Transverse colon (tissue), 3 donors: ENCODE measurements at regions not wholly inside any gene's neighbourhood (a gene's known extent, or its start where the extent isn't known, plus 50 kb on each side); places are given as distances from the start of the nearest gene placed in this dataset.

Source experiments
- CTCF ChIP-seq, 5 experiments: fragments of 200-600 bp in 3 of 5; fragments of 450-650 bp in 2 of 5; sonication (generic) in 3 of 5; IDR thresholded peaks; 1 replicate in 2 of 5; 2 replicates in 3 of 5; pipeline ENCODE4 v1.5.1; 2016 to 2017; ENCODE audit warnings: antibody characterized with exemption in 5 of 5, inconsistent platforms in 3 of 5, mild to moderate bottlenecking in 2 of 5, moderate library complexity in 1 of 5
- EP300 ChIP-seq: sonication (generic); formaldehyde crosslinking; IDR thresholded peaks from one replicate; pipeline ENCODE4 v1.6.1; 2017; ENCODE audit warnings: antibody characterized with exemption, low read depth
- POLR2A ChIP-seq: fragments of 450-650 bp; IDR thresholded peaks from one replicate; pipeline ENCODE4 v1.6.1; 2016; ENCODE audit warnings: antibody characterized with exemption, mild to moderate bottlenecking, moderate library complexity

- TF ChIP-seq CTCF (IDR thresholded peaks at IDR 0.05): no peak
- no peak for TF ChIP-seq POLR2A
- no peak for TF ChIP-seq EP300
These were observed 1472.8 kb downstream of the PCDH7 start for GRCh38 chr4:32192991-32193390.
